Fibroblast of lung (primary cell): ENCODE measurements at regions not wholly inside any gene's neighbourhood (a gene's known extent, or its start where the extent isn't known, plus 50 kb on each side); places are given as distances from the start of the nearest gene placed in this dataset.

Experiments
- CTCF ChIP-seq, 2 donors: IDR thresholded peaks in 1 of 2; conservative IDR thresholded peaks in 1 of 2; 1 replicate in 1 of 2; 2 replicates in 1 of 2; pipeline ENCODE4 v1.5.1; 2011 to 2012; ENCODE audit warnings: low read length in 2 of 2, control low read depth in 1 of 2, inconsistent platforms in 1 of 2, low read depth in 1 of 2, mild to moderate bottlenecking in 1 of 2
- EZH2 ChIP-seq: IDR thresholded peaks from 2 replicates; pipeline ENCODE4 v1.5.1; 2012; ENCODE audit warnings: low read length, control low read depth, mild to moderate bottlenecking; ENCODE audit errors: missing control alignments

GRCh38 chr18:1103537-1103936 is 198.9 kb downstream of the ADCYAP1 start:
- TF ChIP-seq CTCF (conservative IDR thresholded peaks at IDR 0.05 in 1 of 2, IDR thresholded peaks at IDR 0.05 in 1 of 2; ENCODE audit: low read depth in 1 of 2, low read length in 2 of 2) (no peak), EZH2 (no peak)
